ENCODE measurements at regions not wholly inside any gene's neighbourhood (a gene's known extent, or its start where the extent isn't known, plus 50 kb on each side); places are given as distances from the start of the nearest gene placed in this dataset.
"Not testable (repeated sequence)": the region's sequence is repeated elsewhere in the genome, so short reads cannot be mapped to it uniquely, and the experiment has no call there.

- not testable (repeated sequence) for TF ChIP-seq ETS1 (IDR thresholded peaks at IDR 0.05); EZH2 (IDR thresholded peaks at IDR 0.05; ENCODE audit: low read depth, unreplicated experiment); POLR2AphosphoS5 (IDR thresholded peaks at IDR 0.05; ENCODE audit: low read depth); CTCF (conservative IDR thresholded peaks at IDR 0.05; ENCODE audit: low read depth in 2 of 2); ZNF114 (CRISPR knock-in tag; IDR thresholded peaks at IDR 0.05); REST (IDR thresholded peaks at IDR 0.05; ENCODE audit: unreplicated experiment); ZNF331 (CRISPR knock-in tag; IDR thresholded peaks at IDR 0.05; ENCODE audit: low read depth); ZNF462 (CRISPR knock-in tag; IDR thresholded peaks at IDR 0.05); CREB1 (CRISPR knock-in tag; IDR thresholded peaks at IDR 0.05; ENCODE audit: low read depth); EZH2phosphoT487 (IDR thresholded peaks at IDR 0.05; ENCODE audit: unreplicated experiment); JUNB (IDR thresholded peaks at IDR 0.05; ENCODE audit: unreplicated experiment)
These were observed 64.3 kb upstream of the EEF2KMT start for GRCh38 chr16:5161888-5162287.
